K562 (cell line): ENCODE measurements at regions not wholly inside any gene's neighbourhood (a gene's known extent, or its start where the extent isn't known, plus 50 kb on each side); places are given as distances from the start of the nearest gene placed in this dataset.

Experiments
- ATAC-seq: fragments of 200-7000 bp; cut with Tn5 transposase; 3 replicates; pipeline ENCODE4 v1.9.1; 2020; ENCODE audit warnings: moderate library complexity
- BruUV-seq: library from RNA; stranded (reverse); fragments of 400-500 nt; replicated peaks from 2 replicates; lab custom pipeline; 2021; lab: Mats Ljungman, UMichigan
- CTCF ChIA-PET: fragments of 300-600 bp; formaldehyde crosslinking; extraction: SDS; loops from one replicate; lab custom pipeline; 2021; ENCODE audit warnings: low intra/inter-chr PET ratio; lab: Yijun Ruan, JAX
- POLR2A ChIA-PET: fragments of 300-600, 350-650 bp; sonication (Branson Sonifier 250); formaldehyde crosslinking; extraction: SDS; loops from one replicate; lab custom pipeline; 2021; ENCODE audit warnings: antibody characterized with exemption, inconsistent platforms; lab: Yijun Ruan, JAX
- DNase-seq, 4 experiments: peaks; one replicate each; pipeline versions ENCODE4 v3.0.0 to v3.0.0-alpha.2; 2011 to 2018; ENCODE audit warnings: low spot score in 3 of 4, mixed read lengths in 3 of 4; ENCODE audit errors: extremely low read depth in 1 of 4
- FAIRE-seq: peaks from 2 replicates; lab custom pipeline; 2011; peaks lifted over from hg19 to GRCh38; lab: Jason Lieb, UNC
- H2AFZ ChIP-seq: 2 replicates; pipeline ENCODE4 v1.6.0; 2011; ENCODE audit warnings: low read depth, low read length, control low read depth, inconsistent platforms
- H3K27ac ChIP-seq: fragments of 200-600 bp; 3 replicates; pipeline ENCODE4 v1.8.0; 2011; ENCODE audit warnings: low read depth, mild to moderate bottlenecking, control low read depth, inconsistent platforms, low read length, moderate library complexity, mixed read lengths; ENCODE audit errors: extremely low read depth
- H3K27me3 ChIP-seq, 2 experiments: fragments of 300-600 bp in 1 of 2; 2 replicates in 1 of 2; 3 replicates in 1 of 2; pipeline versions ENCODE4 v1.6.0 to v1.8.0; 2011; ENCODE audit warnings: inconsistent platforms in 2 of 2, low read length in 2 of 2, mild to moderate bottlenecking in 1 of 2, mixed read lengths in 1 of 2, moderate library complexity in 1 of 2; ENCODE audit not compliant: control insufficient read depth in 2 of 2, insufficient read depth in 2 of 2
- H3K36me3 ChIP-seq: fragments of 300-600 bp; 3 replicates; pipeline ENCODE4 v1.8.0; 2011; ENCODE audit warnings: mild to moderate bottlenecking, low read length, inconsistent platforms; ENCODE audit not compliant: control insufficient read depth, insufficient read depth
- H3K4me1 ChIP-seq, 2 experiments: fragments of 200-600 bp in 1 of 2; replicated peaks in 1 of 2; 2 replicates in 1 of 2; 3 replicates in 1 of 2; pipeline versions ENCODE4 v1.5.1 to v1.8.0; 2011; ENCODE audit warnings: inconsistent platforms in 2 of 2, low read length in 2 of 2, mild to moderate bottlenecking in 1 of 2, mixed read lengths in 1 of 2, moderate library complexity in 1 of 2; ENCODE audit not compliant: control insufficient read depth in 2 of 2, insufficient read depth in 2 of 2
- H3K4me2 ChIP-seq: 2 replicates; pipeline ENCODE4 v1.6.1; 2011; ENCODE audit warnings: low read length, control low read depth, inconsistent platforms, mixed read lengths; ENCODE audit not compliant: insufficient read depth
- H3K4me3 ChIP-seq: fragments of 200-600 bp; sonication (generic), shearing (Covaris generic); 2 replicates; pipeline ENCODE4 v1.5.1; 2016; ENCODE audit warnings: control low read depth, inconsistent platforms
- H3K79me2 ChIP-seq: fragments of 200-600 bp; 3 replicates; pipeline ENCODE4 v1.8.0; 2011; ENCODE audit warnings: low read length, inconsistent platforms; ENCODE audit not compliant: control insufficient read depth, insufficient read depth
- H3K9ac ChIP-seq, 2 experiments: 2 replicates each; pipeline versions ENCODE4 v1.6.0 to v1.6.1; 2011; ENCODE audit warnings: low read depth in 2 of 2, low read length in 2 of 2, control low read depth in 1 of 2, inconsistent platforms in 1 of 2, mild to moderate bottlenecking in 1 of 2, mixed read lengths in 1 of 2; ENCODE audit not compliant: insufficient read depth in 1 of 2
- H3K9me1 ChIP-seq: one replicate; pipeline ENCODE4 v1.6.0; 2011; ENCODE audit warnings: inconsistent platforms, mild to moderate bottlenecking, low read length, moderate library complexity; ENCODE audit not compliant: control insufficient read depth, insufficient read depth
- H3K9me3 ChIP-seq: replicated peaks from 2 replicates; pipeline ENCODE4 v1.5.1; 2011; ENCODE audit warnings: low read depth, low read length, inconsistent platforms; ENCODE audit not compliant: control insufficient read depth, insufficient read depth
- H4K20me1 ChIP-seq: replicated peaks from 2 replicates; pipeline ENCODE4 v1.6.1; 2011; ENCODE audit warnings: low read length, inconsistent platforms, mixed read lengths; ENCODE audit not compliant: control insufficient read depth, insufficient read depth
- ARID1B ChIP-seq: fragments of 450-650 bp; IDR thresholded peaks from 2 replicates; pipeline ENCODE4 v1.6.1; 2016; ENCODE audit warnings: antibody characterized with exemption, mild to moderate bottlenecking, inconsistent platforms
- CCNT2 ChIP-seq: IDR thresholded peaks from 2 replicates; pipeline ENCODE4 v1.6.1; 2011; ENCODE audit warnings: borderline replicate concordance, low read depth, mild to moderate bottlenecking, moderate library complexity, mixed read lengths, low read length; ENCODE audit not compliant: insufficient read length; ENCODE audit errors: extremely low read depth
- HEY1 ChIP-seq: fragments of 250-450 bp; sonication (Bioruptor Pico); IDR thresholded peaks from 2 replicates; pipeline ENCODE4 v1.5.0; 2020; ENCODE audit warnings: mild to moderate bottlenecking, moderate library complexity, borderline replicate concordance
- HNRNPH1 ChIP-seq: fragments of 200-400 bp; formaldehyde crosslinking; optimal IDR thresholded peaks from 2 replicates; pipeline ENCODE3; 2017; ENCODE audit warnings: low read depth, mild to moderate bottlenecking, low read length, moderate library complexity
- MTA1 ChIP-seq: fragments of 450-650 bp; IDR thresholded peaks from 2 replicates; pipeline ENCODE4 v1.6.1; 2017; ENCODE audit warnings: borderline replicate concordance
- NFIX ChIP-seq: fragments of 250-450 bp; sonication (Bioruptor Pico); IDR thresholded peaks from 2 replicates; pipeline ENCODE4 v1.4.0; 2020; ENCODE audit warnings: low read depth, mild to moderate bottlenecking, moderate library complexity
- NUFIP1 ChIP-seq: fragments of 450-650 bp; IDR thresholded peaks from 2 replicates; pipeline ENCODE4 v1.6.1; 2018; ENCODE audit not compliant: partially characterized antibody
- POLR3A ChIP-seq: IDR thresholded peaks from 2 replicates; pipeline ENCODE4 v1.6.1; 2011; ENCODE audit warnings: borderline replicate concordance, mild to moderate bottlenecking, moderate library complexity; ENCODE audit not compliant: insufficient read length, insufficient read depth; ENCODE audit errors: extremely low read depth
- RNF2 ChIP-seq: sonication (generic); IDR thresholded peaks from 2 replicates; pipeline ENCODE4 v1.6.1; 2016
- SMAD4 ChIP-seq: fragments of 250-450 bp; sonication (Bioruptor Pico); conservative IDR thresholded peaks from 2 replicates; pipeline ENCODE4 v1.8.0; 2021; ENCODE audit warnings: inconsistent platforms, mild to moderate bottlenecking, moderate library complexity
- ZNF263 ChIP-seq: sonication (generic); formaldehyde crosslinking; IDR thresholded peaks from 2 replicates; pipeline ENCODE4 v1.8.0; 2022; ENCODE audit warnings: mild to moderate bottlenecking, missing genetic modification reagents, borderline replicate concordance
- ZNF76 ChIP-seq: fragments of 250-450 bp; sonication (Bioruptor Pico); IDR thresholded peaks from 2 replicates; pipeline ENCODE4 v1.4.0; 2020; ENCODE audit warnings: mild to moderate bottlenecking, moderate library complexity, borderline replicate concordance
- WGBS: fragments of 100-300 bp; shearing (Covaris generic); methylation state at CpG from one replicate; pipeline ENCODE4 v1.1.6; 2016; ENCODE audit warnings: low coverage, mixed read lengths; ENCODE audit not compliant: insufficient coverage; ENCODE audit errors: missing lambda C conversion rate; 5-methylcytosine and 5-hydroxymethylcytosine counted together
- in situ Hi-C: fragments of 300-500 bp; cut with MboI; formaldehyde crosslinking; loops from 4 replicates; pipeline ENCODE4 v1.15.0; 2018; ENCODE audit warnings: inconsistent platforms, mixed read lengths
- intact Hi-C: fragments of 100-400 bp; cut with micrococcal nuclease; formaldehyde crosslinking; loops from 2 replicates; pipeline ENCODE4 v1.14.2; 2022

DNA sequence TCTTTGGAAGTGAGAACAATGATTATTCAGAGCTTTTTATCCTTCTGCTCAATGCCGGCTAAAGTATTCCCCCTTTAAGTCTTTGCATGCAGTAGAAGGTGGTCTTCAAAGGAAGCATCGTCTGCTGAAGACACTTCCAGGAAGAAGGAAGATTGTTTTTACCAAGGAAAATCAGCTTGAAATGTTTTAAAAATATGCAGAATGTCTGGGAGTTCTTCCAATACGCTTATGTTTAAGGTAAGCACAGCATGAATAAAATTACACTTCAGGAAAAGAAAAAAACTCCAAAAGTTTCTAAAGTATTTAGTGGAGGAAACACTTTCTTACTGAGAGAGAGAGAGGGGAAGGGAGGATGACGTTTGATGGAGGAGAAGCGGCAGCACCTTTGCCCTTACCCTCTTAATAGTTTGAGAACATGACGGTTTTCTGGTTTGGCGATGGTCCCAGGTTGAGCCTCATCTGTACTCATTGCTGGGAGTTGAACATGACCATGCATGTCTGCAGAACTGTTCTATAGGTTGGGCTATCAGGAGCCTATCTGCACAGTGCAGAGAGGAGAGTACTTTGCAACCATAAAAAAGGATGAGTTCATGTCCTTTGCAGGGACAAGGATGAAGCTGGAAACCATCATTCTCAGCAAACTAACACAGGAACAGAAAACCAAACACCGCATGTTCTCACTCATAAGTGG, 338.1 kb downstream of the ACTR3B start:
- no TSS peak for BruUV-seq
- peaks cover 2 to 10% of the 10 kb centered on the region in 2 experiments; a peak in 2 of 5 replicates for H3K27me3 ChIP-seq
- H3K9me1 ChIP-seq, result peaks cover 4% of the 10 kb centered on the region
- no peak overlapping the region for H3K27ac ChIP-seq
- no peaks in the 10 kb centered on the region for H3K36me3 ChIP-seq
- H3K4me3 ChIP-seq, result no peak overlapping the region
- ATAC-seq (no peak), FAIRE-seq (no peak), DNase-seq (no peak)
- H3K79me2 ChIP-seq, result no peaks in the 10 kb centered on the region
- TF ChIP-seq HNRNPH1 (no peak), ZNF76 (no peak), ARID1B (no peak), CCNT2 (no peak), ZNF263 (CRISPR knock-in tag) (no peak), RNF2 (no peak), POLR3A (no peak), NUFIP1 (no peak), SMAD4 (no peak), NFIX (CRISPR knock-in tag) (no peak), HEY1 (CRISPR knock-in tag) (no peak), MTA1 (no peak)
- no peak overlapping the region for H3K9ac ChIP-seq
- H2AFZ ChIP-seq, result no peak overlapping the region
- intact Hi-C loops, result no loop called here
- no peaks in the 10 kb centered on the region for H3K4me1 ChIP-seq
- WGBS, result 1% methylated on average over 8 of the region's 8 CpGs
- in situ Hi-C loops, result no loop called here
- H3K9me3 ChIP-seq, result no peaks in the 10 kb centered on the region
- CTCF ChIA-PET, result no interaction called here
- POLR2A ChIA-PET, result no interaction called here
- no peaks in the 10 kb centered on the region for H4K20me1 ChIP-seq
- H3K4me2 ChIP-seq, result no peak overlapping the region
